ENCODE measurements at regions not wholly inside any gene's neighbourhood (a gene's known extent, or its start where the extent isn't known, plus 50 kb on each side); places are given as distances from the start of the nearest gene placed in this dataset.
"Not testable (repeated sequence)": the region's sequence is repeated elsewhere in the genome, so short reads cannot be mapped to it uniquely, and the experiment has no call there.

DNA sequence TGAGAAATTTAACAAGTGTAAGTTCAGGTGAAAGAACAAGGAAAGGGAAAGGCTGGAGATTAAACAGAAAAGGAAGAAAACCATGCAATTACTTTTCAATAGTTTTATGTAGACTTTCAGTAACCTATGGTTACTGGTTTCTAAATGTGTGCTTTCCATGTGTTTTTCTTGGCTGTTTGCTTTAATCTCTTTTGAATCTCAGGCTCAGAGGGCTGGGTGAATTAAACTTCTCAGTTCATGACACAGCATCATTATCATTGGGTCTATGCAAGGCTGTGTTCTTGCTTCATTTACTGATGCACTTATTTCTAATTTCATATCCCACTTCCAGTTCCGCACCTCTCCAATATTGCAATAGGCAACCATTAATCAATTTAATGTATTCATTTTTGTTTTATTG lies 266.5 kb upstream of the UGT8 start:
- Histone ChIP-seq H3K27ac (no peak overlapping the region), H3K27me3 (no peaks in the 10 kb centered on the region), H3K36me3 (no peaks in the 10 kb centered on the region), H3K9me3 (no peaks in the 10 kb centered on the region), H3K4me3 (no peak overlapping the region), H3K4me1 (no peaks in the 10 kb centered on the region)
- intact Hi-C loops (cut with DNase I), result no loop called here
- WGBS, 2 donors, result 95 to 99% methylated on average over 1 of the region's 1 CpG
- TF ChIP-seq EP300 (IDR thresholded peaks at IDR 0.05) (no peak), POLR2AphosphoS5 (IDR thresholded peaks at IDR 0.05) (no peak), POLR2A (IDR thresholded peaks at IDR 0.05) (no peak)
- TF ChIP-seq, protein P1, sequence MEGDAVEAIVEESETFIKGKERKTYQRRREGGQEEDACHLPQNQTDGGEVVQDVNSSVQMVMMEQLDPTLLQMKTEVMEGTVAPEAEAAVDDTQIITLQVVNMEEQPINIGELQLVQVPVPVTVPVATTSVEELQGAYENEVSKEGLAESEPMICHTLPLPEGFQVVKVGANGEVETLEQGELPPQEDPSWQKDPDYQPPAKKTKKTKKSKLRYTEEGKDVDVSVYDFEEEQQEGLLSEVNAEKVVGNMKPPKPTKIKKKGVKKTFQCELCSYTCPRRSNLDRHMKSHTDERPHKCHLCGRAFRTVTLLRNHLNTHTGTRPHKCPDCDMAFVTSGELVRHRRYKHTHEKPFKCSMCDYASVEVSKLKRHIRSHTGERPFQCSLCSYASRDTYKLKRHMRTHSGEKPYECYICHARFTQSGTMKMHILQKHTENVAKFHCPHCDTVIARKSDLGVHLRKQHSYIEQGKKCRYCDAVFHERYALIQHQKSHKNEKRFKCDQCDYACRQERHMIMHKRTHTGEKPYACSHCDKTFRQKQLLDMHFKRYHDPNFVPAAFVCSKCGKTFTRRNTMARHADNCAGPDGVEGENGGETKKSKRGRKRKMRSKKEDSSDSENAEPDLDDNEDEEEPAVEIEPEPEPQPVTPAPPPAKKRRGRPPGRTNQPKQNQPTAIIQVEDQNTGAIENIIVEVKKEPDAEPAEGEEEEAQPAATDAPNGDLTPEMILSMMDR (IDR thresholded peaks at IDR 0.05), result no peak
- no peak for DNase-seq

DNA sequence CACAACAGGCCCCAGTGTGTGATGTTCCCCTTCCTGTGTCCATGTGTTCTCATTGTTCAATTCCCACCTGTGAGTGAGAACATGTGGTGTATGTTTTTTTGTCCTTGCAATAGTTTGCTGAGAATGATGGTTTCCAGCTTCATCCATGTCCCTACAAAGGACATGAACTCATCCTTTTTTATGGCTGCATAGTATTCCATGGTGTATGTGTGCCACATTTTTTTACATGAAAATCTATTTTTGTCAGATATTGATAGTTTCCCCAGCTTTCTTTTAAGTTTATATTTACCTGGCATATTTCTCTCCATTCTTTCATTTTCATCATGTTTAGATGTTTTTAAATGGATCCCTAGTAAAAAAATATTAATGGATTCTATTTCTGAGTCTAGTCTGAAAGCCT lies 264.2 kb upstream of the UGT8 start:
- intact Hi-C loops (cut with DNase I), result not testable (repeated sequence)

DNA sequence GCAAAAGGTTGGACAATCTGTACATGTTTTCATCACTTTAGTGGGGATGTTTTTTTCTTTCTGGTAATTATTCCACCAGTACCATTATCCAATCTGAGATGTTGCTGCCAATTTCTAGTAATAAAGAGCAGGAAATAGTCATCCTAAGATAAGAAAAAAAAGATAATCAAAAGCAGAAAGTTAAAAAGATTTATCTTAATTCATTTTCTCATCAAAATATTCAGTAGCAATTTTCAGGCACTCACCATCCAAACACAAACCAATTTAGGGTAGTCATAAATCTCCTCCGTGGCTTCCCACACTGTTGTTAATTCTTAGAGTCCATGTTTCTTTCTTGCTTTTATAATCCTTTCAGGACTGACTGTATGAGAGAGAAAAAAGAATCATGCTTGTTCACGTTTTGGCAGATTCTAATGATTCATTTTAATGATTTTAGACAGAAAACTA lies 263.7 kb upstream of the UGT8 start:
- Histone ChIP-seq H3K36me3 (no peaks in the 10 kb centered on the region), H3K4me3 (no peak overlapping the region), H3K9me3 (no peaks in the 10 kb centered on the region), H3K27me3 (no peaks in the 10 kb centered on the region), H3K27ac (no peak overlapping the region), H3K4me1 (no peaks in the 10 kb centered on the region)
- WGBS, 2 donors, result 23 to 58% methylated on average over 2 of the region's 2 CpGs
- DNase-seq, result no peak
- intact Hi-C loops (cut with DNase I), result no loop called here
- TF ChIP-seq POLR2A (IDR thresholded peaks at IDR 0.05), result no peak

More for the DNA sequence above, 264.2 kb upstream of the UGT8 start:
- not testable (repeated sequence) for H3K4me3 ChIP-seq, DNase-seq, H3K9me3 ChIP-seq, H3K27ac ChIP-seq, H3K4me1 ChIP-seq, H3K27me3 ChIP-seq, H3K36me3 ChIP-seq

DNA sequence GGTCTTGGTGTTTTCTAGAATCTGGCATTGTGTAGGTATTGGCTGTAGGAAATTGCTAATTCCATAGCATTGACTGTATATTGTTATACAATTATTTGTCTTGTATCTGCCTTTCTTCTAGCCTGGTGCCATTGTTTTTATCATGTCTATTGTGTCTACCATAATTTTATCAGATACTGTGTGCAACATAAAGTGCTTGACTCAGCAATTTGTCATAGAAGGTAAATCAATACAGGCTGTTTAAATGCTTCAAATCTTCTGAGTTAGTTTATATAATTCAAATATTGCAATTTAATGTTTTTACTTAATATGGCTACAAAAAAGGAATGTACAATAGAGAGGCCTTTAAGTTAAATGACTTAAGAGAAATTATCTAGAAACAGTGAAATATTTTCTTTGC lies 263.3 kb upstream of the UGT8 start:
- Histone ChIP-seq H3K27me3 (no peaks in the 10 kb centered on the region), H3K36me3 (no peaks in the 10 kb centered on the region), H3K27ac (no peak overlapping the region), H3K9me3 (no peaks in the 10 kb centered on the region), H3K4me3 (no peak overlapping the region), H3K4me1 (no peaks in the 10 kb centered on the region)
- no peak for TF ChIP-seq POLR2A (IDR thresholded peaks at IDR 0.05)
- no peak for TF ChIP-seq POLR2AphosphoS5 (IDR thresholded peaks at IDR 0.05)
- no peak for TF ChIP-seq EP300 (IDR thresholded peaks at IDR 0.05)
- TF ChIP-seq, protein P1 (IDR thresholded peaks at IDR 0.05), result no peak
- no peak for DNase-seq
- intact Hi-C loops (cut with DNase I), result no loop called here

DNA sequence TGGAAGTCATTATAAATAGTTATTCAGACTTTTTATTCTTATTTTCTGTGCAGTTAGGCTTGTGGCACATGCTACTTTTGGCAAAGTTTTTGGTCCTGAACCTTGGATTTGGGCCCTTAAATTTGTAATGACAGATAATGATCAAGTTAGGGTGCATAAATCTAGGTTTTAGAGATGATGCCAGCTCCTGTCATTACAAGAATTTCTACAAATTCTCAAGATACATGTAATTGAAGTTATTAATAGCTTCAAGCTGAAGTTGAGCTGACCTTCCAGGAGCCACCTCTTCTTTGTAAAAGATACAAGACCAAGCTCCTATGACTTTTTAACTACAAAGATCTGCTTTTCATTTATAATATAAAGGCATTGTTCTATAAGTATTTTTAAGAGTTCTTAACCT lies 255.6 kb upstream of the UGT8 start:
- H3K4me1 ChIP-seq, result no peaks in the 10 kb centered on the region
- H3K9me3 ChIP-seq, result no peaks in the 10 kb centered on the region
- H3K27me3 ChIP-seq, result no peaks in the 10 kb centered on the region
- intact Hi-C loops (cut with DNase I), result no loop called here
- DNase-seq, result no peak
- H3K27ac ChIP-seq, result no peak overlapping the region
- no peaks in the 10 kb centered on the region for H3K36me3 ChIP-seq
- TF ChIP-seq, protein P1 (IDR thresholded peaks at IDR 0.05), result no peak
- no peak overlapping the region for H3K4me3 ChIP-seq

DNA sequence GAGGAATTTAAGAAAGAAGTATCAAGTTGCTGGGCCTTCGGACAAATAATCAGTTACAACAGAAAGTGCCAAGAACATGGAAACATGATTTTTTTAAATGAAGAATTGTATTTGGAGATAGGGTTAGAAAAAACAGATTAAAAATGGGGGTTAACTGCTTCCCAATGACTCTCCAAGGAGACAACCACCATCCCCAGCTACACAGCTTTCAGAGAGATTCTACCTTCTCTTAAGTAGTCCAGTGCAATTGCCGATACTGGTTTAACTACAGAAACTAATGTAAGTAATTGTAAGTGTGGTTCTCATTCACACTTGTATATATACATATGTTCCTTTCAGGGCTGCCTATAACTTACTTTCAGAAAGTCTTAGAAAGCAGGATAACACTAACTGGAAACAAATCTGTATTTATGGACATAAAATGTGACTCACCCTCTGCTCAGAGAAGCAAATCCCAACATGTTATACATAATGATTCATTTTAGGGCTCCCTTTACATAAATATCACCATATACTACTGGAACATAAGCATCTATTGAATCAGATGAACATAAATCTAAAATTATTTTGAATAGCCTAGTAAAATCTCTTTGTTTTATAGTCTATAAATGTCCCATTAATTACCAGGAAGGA lies 248.9 kb upstream of the UGT8 start:
- WGBS, 2 donors, result 93 to 96% methylated on average over 2 of the region's 2 CpGs

More for the DNA sequence above, 248.9 kb upstream of the UGT8 start:
- TF ChIP-seq POLR2A (IDR thresholded peaks at IDR 0.05), result no peak
- TF ChIP-seq, protein P1 (IDR thresholded peaks at IDR 0.05), result no peak
- no peak for TF ChIP-seq POLR2AphosphoS5 (IDR thresholded peaks at IDR 0.05)
- TF ChIP-seq EP300 (IDR thresholded peaks at IDR 0.05), result no peak
- H3K36me3 ChIP-seq, result no peaks in the 10 kb centered on the region
- intact Hi-C loops (cut with DNase I), result no loop called here
- H3K9me3 ChIP-seq, result no peaks in the 10 kb centered on the region
- no peaks in the 10 kb centered on the region for H3K4me1 ChIP-seq
- H3K27ac ChIP-seq, result no peak overlapping the region
- no peak for DNase-seq
- H3K27me3 ChIP-seq, result no peaks in the 10 kb centered on the region
- H3K4me3 ChIP-seq, result no peak overlapping the region

Data from sigmoid colon (tissue), 6 donors.